Activated CD4-positive, alpha-beta memory T cell treated with anti-CD3 and anti-CD28 coated beads for 36 hours (primary cell): ENCODE measurements at regions not wholly inside any gene's neighbourhood (a gene's known extent, or its start where the extent isn't known, plus 50 kb on each side); places are given as distances from the start of the nearest gene placed in this dataset.

Experiments
- CTCF ChIA-PET: fragments of 350-600 bp; sonication (Branson Sonifier 250); formaldehyde crosslinking; loops from one replicate; lab custom pipeline; 2021; ENCODE audit warnings: antibody characterized with exemption, inconsistent platforms; lab: Charles Lee
- POLR2A ChIA-PET: fragments of 350-600 bp; sonication (Branson Sonifier 250); formaldehyde crosslinking; loops from one replicate; lab custom pipeline; 2021; ENCODE audit warnings: antibody characterized with exemption; lab: Charles Lee
- DNase-seq: peaks from one replicate; pipeline ENCODE4 v3.0.0-alpha.2; 2020
- H3K27ac Mint-ChIP-seq: one replicate; pipeline ENCODE4 v1.8.0; 2021; ENCODE audit warnings: mixed read lengths
- H3K27me3 Mint-ChIP-seq: one replicate; pipeline ENCODE4 v1.8.0; 2021; ENCODE audit warnings: mixed read lengths
- H3K36me3 Mint-ChIP-seq: one replicate; pipeline ENCODE4 v1.8.0; 2021; ENCODE audit warnings: mixed read lengths
- H3K4me1 Mint-ChIP-seq: one replicate; pipeline ENCODE4 v1.8.0; 2021; ENCODE audit warnings: low read depth, mixed read lengths
- H3K4me3 Mint-ChIP-seq: one replicate; pipeline ENCODE4 v1.8.0; 2021; ENCODE audit warnings: mild to moderate bottlenecking, mixed read lengths
- H3K9me3 Mint-ChIP-seq: one replicate; pipeline ENCODE4 v1.8.0; 2021; ENCODE audit warnings: mixed read lengths
- intact Hi-C: fragments of 100-400 bp; cut with micrococcal nuclease; formaldehyde crosslinking; loops from one replicate; pipeline ENCODE4 v1.15.1; 2023

DNA sequence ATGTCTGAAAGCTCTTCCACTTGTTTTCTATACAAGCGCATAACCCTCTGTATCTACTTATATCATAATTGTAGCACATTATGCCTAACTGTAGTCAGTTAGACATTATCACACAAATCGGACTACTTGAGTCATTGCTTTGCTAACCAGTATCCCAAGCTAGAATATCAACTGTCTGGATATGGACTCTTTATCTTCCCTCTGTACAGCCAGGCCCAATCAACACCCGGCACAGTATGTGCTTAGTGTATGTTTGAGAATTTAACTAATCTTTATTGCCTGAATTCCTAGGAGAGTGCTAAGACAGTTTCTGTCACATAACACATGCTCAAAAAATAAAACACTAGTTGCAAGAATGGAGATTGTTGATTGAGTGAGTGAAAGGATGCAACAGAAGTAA lies 211.2 kb downstream of the ARL4A start:
- Mint-ChIP-seq H3K4me3 (no peak overlapping the region), H3K27me3 (no peaks in the 10 kb centered on the region), H3K9me3 (no peaks in the 10 kb centered on the region), H3K27ac (no peak overlapping the region), H3K36me3 (no peaks in the 10 kb centered on the region), H3K4me1 (no peaks in the 10 kb centered on the region)
- ChIA-PET CTCF (no interaction called here), POLR2A (no interaction called here)
- intact Hi-C loops: no loop called here
- DNase-seq: no peak

GRCh38 chr7:12905671-12906070 lies 218.2 kb downstream of the ARL4A start:
- Mint-ChIP-seq H3K27me3 (no peaks in the 10 kb centered on the region), H3K36me3 (no peaks in the 10 kb centered on the region), H3K9me3 (no peaks in the 10 kb centered on the region), H3K4me3 (no peak overlapping the region), H3K4me1 (no peaks in the 10 kb centered on the region), H3K27ac (no peak overlapping the region)
- CTCF ChIA-PET: no interaction called here
- no peak for DNase-seq
- intact Hi-C loops: no loop called here
- POLR2A ChIA-PET: no interaction called here

GRCh38 chr7:12907774-12908173 lies 220.3 kb downstream of the ARL4A start:
- POLR2A ChIA-PET: no interaction called here
- intact Hi-C loops: no loop called here
- no peaks in the 10 kb centered on the region for H3K36me3 Mint-ChIP-seq
- no peaks in the 10 kb centered on the region for H3K9me3 Mint-ChIP-seq
- no peak overlapping the region for H3K4me3 Mint-ChIP-seq
- no peaks in the 10 kb centered on the region for H3K27me3 Mint-ChIP-seq
- no peaks in the 10 kb centered on the region for H3K4me1 Mint-ChIP-seq
- DNase-seq: no peak
- no peak overlapping the region for H3K27ac Mint-ChIP-seq
- CTCF ChIA-PET: interaction anchor here (1.9 kb wide), 1 partner anchor 232 kb away, joined by 5 read pairs; no protein-coding TSS in a partner anchor

DNA sequence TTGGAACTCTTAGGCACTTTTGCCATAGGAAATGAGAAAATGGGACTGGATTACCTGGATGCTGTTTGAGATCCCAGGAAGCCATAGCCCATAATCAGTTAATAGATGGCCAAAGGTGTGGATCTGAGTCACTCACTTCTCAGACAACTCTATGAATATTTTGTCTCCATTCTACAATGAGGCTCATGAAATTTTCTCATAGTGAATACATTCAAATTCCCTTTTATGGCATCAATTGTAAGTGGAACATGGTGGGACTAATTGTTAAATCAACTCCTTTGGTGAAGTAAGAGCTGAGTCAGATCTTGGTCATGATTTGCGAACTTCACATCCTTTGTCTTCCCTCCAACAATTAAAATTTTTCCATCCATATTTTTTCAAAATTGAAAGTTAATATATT lies 222.1 kb downstream of the ARL4A start:
- Mint-ChIP-seq H3K9me3 (no peaks in the 10 kb centered on the region), H3K4me3 (no peak overlapping the region), H3K36me3 (no peaks in the 10 kb centered on the region), H3K27ac (no peak overlapping the region), H3K4me1 (no peaks in the 10 kb centered on the region), H3K27me3 (no peaks in the 10 kb centered on the region)
- POLR2A ChIA-PET: no interaction called here
- CTCF ChIA-PET: no interaction called here
- intact Hi-C loops: no loop called here
- DNase-seq: no peak

DNA sequence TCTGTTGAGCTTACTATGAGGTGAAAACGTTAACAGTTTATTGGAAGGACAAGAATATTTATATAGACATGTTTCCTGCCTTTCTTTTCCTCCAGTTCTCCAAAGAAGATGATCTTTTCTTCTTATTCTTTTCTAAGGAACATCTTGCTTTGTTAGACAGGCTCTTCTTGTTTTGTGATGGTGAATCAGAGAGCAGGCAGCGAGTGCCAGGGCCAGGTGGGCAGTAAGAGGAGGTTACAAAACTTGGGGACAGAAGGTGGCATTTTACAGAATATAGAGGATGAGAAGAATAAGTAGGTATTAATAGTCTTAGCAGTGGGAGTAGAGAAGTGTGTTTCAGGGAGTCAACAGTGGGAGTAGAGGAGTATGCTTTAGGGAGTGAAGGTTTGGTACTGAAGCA lies 223.6 kb downstream of the ARL4A start:
- Mint-ChIP-seq H3K27me3 (no peaks in the 10 kb centered on the region), H3K27ac (no peak overlapping the region), H3K36me3 (no peaks in the 10 kb centered on the region), H3K4me3 (no peak overlapping the region), H3K9me3 (no peaks in the 10 kb centered on the region), H3K4me1 (no peaks in the 10 kb centered on the region)
- ChIA-PET CTCF (interaction anchor here (0.6 kb wide), 1 partner anchor 352 kb away, joined by 3 read pairs; no protein-coding TSS in a partner anchor), POLR2A (no interaction called here)
- intact Hi-C loops: no loop called here
- no peak for DNase-seq

GRCh38 chr7:12913002-12913401 lies 225.6 kb downstream of the ARL4A start:
- Mint-ChIP-seq H3K36me3 (no peaks in the 10 kb centered on the region), H3K4me3 (no peak overlapping the region), H3K4me1 (no peaks in the 10 kb centered on the region), H3K9me3 (peaks cover 4% of the 10 kb centered on the region), H3K27me3 (no peaks in the 10 kb centered on the region), H3K27ac (no peak overlapping the region)
- no peak for DNase-seq
- intact Hi-C loops: no loop called here
- ChIA-PET POLR2A (no interaction called here), CTCF (interaction anchor here (0.6 kb wide), 1 partner anchor 49 kb away, joined by 3 read pairs; no protein-coding TSS in a partner anchor)

- CTCF ChIA-PET: no interaction called here
- no peak for DNase-seq
- Mint-ChIP-seq H3K9me3 (peaks cover 5% of the 10 kb centered on the region), H3K27me3 (no peaks in the 10 kb centered on the region), H3K4me3 (no peak overlapping the region), H3K36me3 (no peaks in the 10 kb centered on the region), H3K4me1 (no peaks in the 10 kb centered on the region), H3K27ac (no peak overlapping the region)
- POLR2A ChIA-PET: no interaction called here
- intact Hi-C loops: no loop called here
Measured at GRCh38 chr7:12917801-12918200, 230.4 kb downstream of the ARL4A start.

GRCh38 chr7:12921751-12922345 lies 234.4 kb downstream of the ARL4A start:
- Mint-ChIP-seq H3K27ac (no peak overlapping the region), H3K4me3 (no peak overlapping the region), H3K4me1 (no peaks in the 10 kb centered on the region), H3K27me3 (no peaks in the 10 kb centered on the region), H3K36me3 (no peaks in the 10 kb centered on the region), H3K9me3 (peaks cover 5% of the 10 kb centered on the region)
- POLR2A ChIA-PET: no interaction called here
- intact Hi-C loops: no loop called here
- CTCF ChIA-PET: interaction anchor here (1.0 kb wide), 1 partner anchor 28 kb away, joined by 3 read pairs; no protein-coding TSS in a partner anchor
- DNase-seq: no peak

GRCh38 chr7:12923971-12924370 lies 236.5 kb downstream of the ARL4A start:
- Mint-ChIP-seq H3K9me3 (no peaks in the 10 kb centered on the region), H3K27ac (no peak overlapping the region), H3K36me3 (no peaks in the 10 kb centered on the region), H3K4me1 (no peaks in the 10 kb centered on the region), H3K27me3 (peaks cover 5% of the 10 kb centered on the region), H3K4me3 (no peak overlapping the region)
- no peak for DNase-seq
- intact Hi-C loops: no loop called here
- POLR2A ChIA-PET: no interaction called here
- CTCF ChIA-PET: no interaction called here

DNA sequence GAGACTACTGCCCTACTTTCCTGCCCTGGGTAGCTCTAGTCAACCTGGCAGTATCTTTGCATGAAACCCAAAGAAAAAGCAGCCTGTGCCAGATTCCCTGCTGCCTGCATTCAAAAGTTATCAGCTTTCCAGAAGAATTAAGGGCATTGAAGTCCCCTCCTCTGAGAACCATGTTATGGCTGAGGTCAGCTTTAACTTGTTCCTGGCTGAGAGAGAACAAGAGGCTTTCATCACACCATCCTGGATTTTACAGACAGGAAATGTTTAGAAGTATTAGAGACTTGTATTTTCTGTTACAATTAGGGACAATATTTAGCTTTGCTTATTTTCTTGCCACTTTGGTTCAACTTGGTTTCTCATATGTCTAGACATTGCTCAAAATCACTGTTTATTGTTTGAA lies 238.8 kb downstream of the ARL4A start:
- Mint-ChIP-seq H3K4me1 (no peaks in the 10 kb centered on the region), H3K27me3 (peaks cover 5% of the 10 kb centered on the region), H3K9me3 (no peaks in the 10 kb centered on the region), H3K36me3 (no peaks in the 10 kb centered on the region), H3K27ac (no peak overlapping the region), H3K4me3 (no peak overlapping the region)
- POLR2A ChIA-PET: no interaction called here
- no peak for DNase-seq
- intact Hi-C loops: no loop called here
- CTCF ChIA-PET: no interaction called here

- H3K36me3 Mint-ChIP-seq: no peaks in the 10 kb centered on the region
- CTCF ChIA-PET: no interaction called here
- H3K27me3 Mint-ChIP-seq: peaks cover 5% of the 10 kb centered on the region
- no peak overlapping the region for H3K27ac Mint-ChIP-seq
- POLR2A ChIA-PET: no interaction called here
- no peaks in the 10 kb centered on the region for H3K9me3 Mint-ChIP-seq
- H3K4me3 Mint-ChIP-seq: no peak overlapping the region
- H3K4me1 Mint-ChIP-seq: no peaks in the 10 kb centered on the region
- intact Hi-C loops: no loop called here
- no peak for DNase-seq
Measured at GRCh38 chr7:12927635-12928434, 240.4 kb downstream of the ARL4A start.

- ChIA-PET CTCF (no interaction called here), POLR2A (no interaction called here)
- peaks cover 5% of the 10 kb centered on the region for H3K27me3 Mint-ChIP-seq
- no peak overlapping the region for H3K27ac Mint-ChIP-seq
- no peaks in the 10 kb centered on the region for H3K36me3 Mint-ChIP-seq
- no peak for DNase-seq
- intact Hi-C loops: no loop called here
- no peaks in the 10 kb centered on the region for H3K4me1 Mint-ChIP-seq
- no peaks in the 10 kb centered on the region for H3K9me3 Mint-ChIP-seq
- no peak overlapping the region for H3K4me3 Mint-ChIP-seq
Measured at GRCh38 chr7:12929476-12930140, 242.2 kb downstream of the ARL4A start.
